ENCODE measurements at regions not wholly inside any gene's neighbourhood (a gene's known extent, or its start where the extent isn't known, plus 50 kb on each side); places are given as distances from the start of the nearest gene placed in this dataset.
A peak's percentile ranks its signal among the peaks of the same experiment; 100 is the strongest.

- no peak for DNase-seq
- in situ Hi-C loops (cut with HindIII; ENCODE audit: low pct_ligation_motif_present, low pct_unique_long_range_greater_than_20kb, low sequenced_read_pairs) = no loop called here
Measured at GRCh38 chr10:57776688-57777432, 490.8 kb downstream of the IPMK start.

- in situ Hi-C loops (cut with HindIII; ENCODE audit: low pct_ligation_motif_present, low pct_unique_long_range_greater_than_20kb, low sequenced_read_pairs) = no loop called here
Measured at GRCh38 chr10:57775250-57775649, 492.4 kb downstream of the IPMK start.

GRCh38 chr10:57769298-57769697 lies 498.4 kb downstream of the IPMK start:
- no peak for DNase-seq
- in situ Hi-C loops (cut with HindIII; ENCODE audit: low pct_ligation_motif_present, low pct_unique_long_range_greater_than_20kb, low sequenced_read_pairs) = no loop called here

More at GRCh38 chr10:57775250-57775649, 492.4 kb downstream of the IPMK start:
- no peak for DNase-seq

GRCh38 chr10:57759777-57760176 lies 507.9 kb downstream of the IPMK start:
- DNase-seq = no peak
- in situ Hi-C loops (cut with HindIII; ENCODE audit: low pct_ligation_motif_present, low pct_unique_long_range_greater_than_20kb, low sequenced_read_pairs) = no loop called here

GRCh38 chr10:57754803-57755202 lies 512.9 kb downstream of the IPMK start:
- in situ Hi-C loops (cut with HindIII; ENCODE audit: low pct_ligation_motif_present, low pct_unique_long_range_greater_than_20kb, low sequenced_read_pairs) = no loop called here
- DNase-seq = no peak

GRCh38 chr10:57743711-57744110 lies 524.0 kb downstream of the IPMK start:
- in situ Hi-C loops (cut with HindIII; ENCODE audit: low pct_ligation_motif_present, low pct_unique_long_range_greater_than_20kb, low sequenced_read_pairs) = no loop called here
- no peak for DNase-seq

GRCh38 chr10:57741751-57742150 lies 525.9 kb downstream of the IPMK start:
- DNase-seq = no peak
- in situ Hi-C loops (cut with HindIII; ENCODE audit: low pct_ligation_motif_present, low pct_unique_long_range_greater_than_20kb, low sequenced_read_pairs) = no loop called here

- no peak for DNase-seq
- in situ Hi-C loops (cut with HindIII; ENCODE audit: low pct_ligation_motif_present, low pct_unique_long_range_greater_than_20kb, low sequenced_read_pairs) = no loop called here
Measured at GRCh38 chr10:57723305-57723704, 544.4 kb downstream of the IPMK start.

- DNase-seq = peak; percentile 53
- in situ Hi-C loops (cut with HindIII; ENCODE audit: low pct_ligation_motif_present, low pct_unique_long_range_greater_than_20kb, low sequenced_read_pairs) = no loop called here
Measured at GRCh38 chr10:57716884-57717283, 550.8 kb downstream of the IPMK start.

GRCh38 chr10:57715233-57715632 lies 552.5 kb downstream of the IPMK start:
- no peak for DNase-seq
- in situ Hi-C loops (cut with HindIII; ENCODE audit: low pct_ligation_motif_present, low pct_unique_long_range_greater_than_20kb, low sequenced_read_pairs) = no loop called here

- in situ Hi-C loops (cut with HindIII; ENCODE audit: low pct_ligation_motif_present, low pct_unique_long_range_greater_than_20kb, low sequenced_read_pairs) = no loop called here
- DNase-seq = no peak
Measured at GRCh38 chr10:57707300-57707658, 560.4 kb downstream of the IPMK start.

- in situ Hi-C loops (cut with HindIII; ENCODE audit: low pct_ligation_motif_present, low pct_unique_long_range_greater_than_20kb, low sequenced_read_pairs) = no loop called here
- no peak for DNase-seq
Measured at GRCh38 chr10:57706576-57707299, 561.0 kb downstream of the IPMK start.

GRCh38 chr10:57706016-57706415 lies 561.7 kb downstream of the IPMK start:
- in situ Hi-C loops (cut with HindIII; ENCODE audit: low pct_ligation_motif_present, low pct_unique_long_range_greater_than_20kb, low sequenced_read_pairs) = no loop called here

GRCh38 chr10:57699944-57700343 lies 567.8 kb downstream of the IPMK start:
- no peak for DNase-seq
- in situ Hi-C loops (cut with HindIII; ENCODE audit: low pct_ligation_motif_present, low pct_unique_long_range_greater_than_20kb, low sequenced_read_pairs) = no loop called here

More at GRCh38 chr10:57706016-57706415, 561.7 kb downstream of the IPMK start:
- DNase-seq = no peak

GRCh38 chr10:57696641-57697040 lies 571.1 kb downstream of the IPMK start:
- in situ Hi-C loops (cut with HindIII; ENCODE audit: low pct_ligation_motif_present, low pct_unique_long_range_greater_than_20kb, low sequenced_read_pairs) = no loop called here
- peak; percentile 97 for DNase-seq

GRCh38 chr10:57694956-57695608 lies 572.6 kb downstream of the IPMK start:
- in situ Hi-C loops (cut with HindIII; ENCODE audit: low pct_ligation_motif_present, low pct_unique_long_range_greater_than_20kb, low sequenced_read_pairs) = no loop called here
- no peak for DNase-seq

- in situ Hi-C loops (cut with HindIII; ENCODE audit: low pct_ligation_motif_present, low pct_unique_long_range_greater_than_20kb, low sequenced_read_pairs) = no loop called here
- peak; percentile 97 for DNase-seq
Measured at GRCh38 chr10:57692255-57692980, 575.3 kb downstream of the IPMK start.

- in situ Hi-C loops (cut with HindIII; ENCODE audit: low pct_ligation_motif_present, low pct_unique_long_range_greater_than_20kb, low sequenced_read_pairs) = no loop called here
- no peak for DNase-seq
Measured at GRCh38 chr10:57689596-57690297, 577.9 kb downstream of the IPMK start.
